ENCODE measurements at regions not wholly inside any gene's neighbourhood (a gene's known extent, or its start where the extent isn't known, plus 50 kb on each side); places are given as distances from the start of the nearest gene placed in this dataset.

GRCh38 chr1:96550061-96550460 lies 171.5 kb upstream of the PTBP2 start:
- TF ChIP-seq CTCF (IDR thresholded peaks at IDR 0.05; ENCODE audit: low read depth, low read length) = no peak
- H3K4me3 ChIP-seq (ENCODE audit: low read depth, low read length) = no peak overlapping the region

GRCh38 chr1:96552451-96552850 lies 169.1 kb upstream of the PTBP2 start:
- TF ChIP-seq CTCF (IDR thresholded peaks at IDR 0.05; ENCODE audit: low read depth, low read length) = no peak
- no peak overlapping the region for H3K4me3 ChIP-seq (ENCODE audit: low read depth, low read length)

GRCh38 chr1:96553811-96554210 lies 167.8 kb upstream of the PTBP2 start:
- no peak overlapping the region for H3K4me3 ChIP-seq (ENCODE audit: low read depth, low read length)
- TF ChIP-seq CTCF (IDR thresholded peaks at IDR 0.05; ENCODE audit: low read depth, low read length) = no peak

- no peak for TF ChIP-seq CTCF (IDR thresholded peaks at IDR 0.05; ENCODE audit: low read depth, low read length)
- H3K4me3 ChIP-seq (ENCODE audit: low read depth, low read length) = no peak overlapping the region
These were observed 167.2 kb upstream of the PTBP2 start for GRCh38 chr1:96554364-96554763.

- no peak for TF ChIP-seq CTCF (IDR thresholded peaks at IDR 0.05; ENCODE audit: low read depth, low read length)
- H3K4me3 ChIP-seq (ENCODE audit: low read depth, low read length) = no peak overlapping the region
These were observed 164.2 kb upstream of the PTBP2 start for GRCh38 chr1:96557336-96557735.

GRCh38 chr1:96558635-96559034 lies 162.9 kb upstream of the PTBP2 start:
- TF ChIP-seq CTCF (IDR thresholded peaks at IDR 0.05; ENCODE audit: low read depth, low read length) = no peak
- no peak overlapping the region for H3K4me3 ChIP-seq (ENCODE audit: low read depth, low read length)

GRCh38 chr1:96559181-96559580 lies 162.4 kb upstream of the PTBP2 start:
- no peak overlapping the region for H3K4me3 ChIP-seq (ENCODE audit: low read depth, low read length)
- TF ChIP-seq CTCF (IDR thresholded peaks at IDR 0.05; ENCODE audit: low read depth, low read length) = no peak
